GM12875 (cell line): ENCODE measurements at regions not wholly inside any gene's neighbourhood (a gene's known extent, or its start where the extent isn't known, plus 50 kb on each side); places are given as distances from the start of the nearest gene placed in this dataset.

Experiments used
- H3K4me3 ChIP-seq: one replicate; pipeline ENCODE4 v1.5.1; 2011; ENCODE audit warnings: low read depth, low read length, control low read depth
- CTCF ChIP-seq: IDR thresholded peaks from 2 replicates; pipeline ENCODE4 v1.5.1; 2011; ENCODE audit warnings: low read depth, mild to moderate bottlenecking, control low read depth, inconsistent platforms, low read length, moderate library complexity, borderline replicate concordance; ENCODE audit not compliant: insufficient read depth

GRCh38 chr21:35404247-35404646 is 355.1 kb upstream of the RUNX1 start:
- H3K4me3 ChIP-seq: no peak overlapping the region
- no peak for TF ChIP-seq CTCF

- H3K4me3 ChIP-seq: no peak overlapping the region
- TF ChIP-seq CTCF: no peak
Measured at GRCh38 chr21:35402061-35402460, 353.0 kb upstream of the RUNX1 start.

GRCh38 chr21:35401476-35401875 is 352.4 kb upstream of the RUNX1 start:
- TF ChIP-seq CTCF: no peak
- H3K4me3 ChIP-seq: no peak overlapping the region

- no peak overlapping the region for H3K4me3 ChIP-seq
- TF ChIP-seq CTCF: peak; percentile 42; the same call in 1 of the 2 replicates
Measured at GRCh38 chr21:35400233-35400939, 351.3 kb upstream of the RUNX1 start.

GRCh38 chr21:35399706-35400105 is 350.6 kb upstream of the RUNX1 start:
- no peak for TF ChIP-seq CTCF
- H3K4me3 ChIP-seq: no peak overlapping the region

- TF ChIP-seq CTCF: no peak
- no peak overlapping the region for H3K4me3 ChIP-seq
Measured at GRCh38 chr21:35399002-35399530, 350.0 kb upstream of the RUNX1 start.

- no peak for TF ChIP-seq CTCF
- no peak overlapping the region for H3K4me3 ChIP-seq
Measured at GRCh38 chr21:35398346-35398982, 349.4 kb upstream of the RUNX1 start.
